Endothelial cell of umbilical vein (primary cell): ENCODE measurements at regions not wholly inside any gene's neighbourhood (a gene's known extent, or its start where the extent isn't known, plus 50 kb on each side); places are given as distances from the start of the nearest gene placed in this dataset.

ENCODE experiments used
- CTCF ChIP-seq, 2 donors: IDR thresholded peaks; 1 replicate in 1 of 2; 2 replicates in 1 of 2; pipeline ENCODE4 v1.5.1; 2011; ENCODE audit warnings: low read length in 2 of 2, mild to moderate bottlenecking in 2 of 2, moderate library complexity in 2 of 2, control low read depth in 1 of 2, inconsistent platforms in 1 of 2, low read depth in 1 of 2; ENCODE audit not compliant: insufficient read depth in 1 of 2; ENCODE audit errors: extremely low read depth in 1 of 2
- EZH2 ChIP-seq: IDR thresholded peaks from 2 replicates; pipeline ENCODE4 v1.6.1; 2012; ENCODE audit warnings: borderline replicate concordance, low read depth, mild to moderate bottlenecking, moderate library complexity, low read length, inconsistent platforms; ENCODE audit not compliant: severe bottlenecking
- FOS ChIP-seq: IDR thresholded peaks from 2 replicates; pipeline ENCODE4 v1.6.1; 2011; ENCODE audit warnings: mild to moderate bottlenecking, low read length, moderate library complexity, borderline replicate concordance; ENCODE audit not compliant: insufficient read depth
- GATA2 ChIP-seq: IDR thresholded peaks from 2 replicates; pipeline ENCODE4 v1.7.0; 2011; ENCODE audit warnings: low read depth, mild to moderate bottlenecking, moderate library complexity, mixed read lengths, low read length; ENCODE audit not compliant: insufficient read length, insufficient read depth
- JUN ChIP-seq: IDR thresholded peaks from 2 replicates; pipeline ENCODE4 v1.6.1; 2011; ENCODE audit warnings: borderline replicate concordance, low read depth; ENCODE audit not compliant: insufficient read length, insufficient read depth
- MAX ChIP-seq: IDR thresholded peaks from 2 replicates; pipeline ENCODE4 v1.6.1; 2011; ENCODE audit not compliant: insufficient read depth, insufficient read length
- MYC ChIP-seq: IDR thresholded peaks from one replicate; pipeline ENCODE4 v1.6.1; 2011; ENCODE audit warnings: mild to moderate bottlenecking, low read depth, low read length
- POLR2A ChIP-seq: IDR thresholded peaks from 2 replicates; pipeline ENCODE4 v1.6.1; 2012; ENCODE audit warnings: low read depth, mild to moderate bottlenecking, control low read depth, low read length
- POLR2AphosphoS5 ChIP-seq: IDR thresholded peaks from 2 replicates; pipeline ENCODE4 v1.6.1; 2012; ENCODE audit warnings: low read depth, mild to moderate bottlenecking, control low read depth, low read length, moderate library complexity; ENCODE audit not compliant: insufficient read depth

GRCh38 chr5:97553604-97554452 lies 370.8 kb upstream of the RIOK2 start:
- TF ChIP-seq MAX (no peak), JUN (no peak), CTCF (IDR thresholded peaks at IDR 0.05; ENCODE audit: extremely low read depth in 1 of 2, insufficient read depth in 1 of 2, low read depth in 1 of 2, low read length in 2 of 2) (no peak), POLR2A (no peak), EZH2 (no peak), POLR2AphosphoS5 (no peak), MYC (no peak), FOS (peak; percentile 19), GATA2 (no peak)
